B cell (primary cell): ENCODE measurements at regions not wholly inside any gene's neighbourhood (a gene's known extent, or its start where the extent isn't known, plus 50 kb on each side); places are given as distances from the start of the nearest gene placed in this dataset.

Source experiments
- EZH2 ChIP-seq: IDR thresholded peaks from 2 replicates; pipeline ENCODE4 v1.6.1; 2012; ENCODE audit warnings: borderline replicate concordance, low read depth, mild to moderate bottlenecking, moderate library complexity, low read length; ENCODE audit not compliant: insufficient read depth, poor library complexity, severe bottlenecking
- TF ChIP-seq, protein P1 (sequence below): fragments of 200-600 bp; IDR thresholded peaks from one replicate; pipeline ENCODE4 v1.8.0; 2022; ENCODE audit warnings: antibody characterized with exemption, mild to moderate bottlenecking

DNA sequence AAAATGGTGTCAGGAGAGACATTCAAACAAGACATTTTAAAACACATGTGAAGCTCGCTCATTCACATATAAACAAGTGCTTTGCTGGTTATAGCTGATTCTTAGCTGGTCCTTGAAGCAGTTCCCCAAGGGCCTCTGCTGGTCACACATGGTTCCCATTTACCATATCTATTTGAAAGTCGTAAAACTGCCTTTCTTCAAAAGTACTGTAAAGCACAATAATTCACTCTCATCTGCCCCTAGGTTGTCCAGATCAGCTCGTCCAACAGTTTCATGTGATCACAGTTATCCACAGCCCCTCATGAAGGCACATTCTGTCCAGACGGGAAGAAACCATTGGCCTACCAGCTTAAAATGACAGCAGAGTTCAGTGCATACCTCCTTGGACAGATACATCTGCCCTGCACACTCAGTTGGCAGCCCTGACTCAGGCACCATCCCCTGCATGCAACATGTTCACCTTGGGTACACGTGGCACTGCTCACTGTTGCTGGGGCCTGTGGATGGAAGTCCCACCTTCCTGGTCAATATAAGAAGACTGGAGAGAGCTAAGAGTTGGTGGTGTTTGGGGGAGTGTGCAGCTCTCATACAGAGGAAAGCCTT, 108.0 kb upstream of the HAAO start:
- TF ChIP-seq EZH2 = no peak
- TF ChIP-seq, protein P1, sequence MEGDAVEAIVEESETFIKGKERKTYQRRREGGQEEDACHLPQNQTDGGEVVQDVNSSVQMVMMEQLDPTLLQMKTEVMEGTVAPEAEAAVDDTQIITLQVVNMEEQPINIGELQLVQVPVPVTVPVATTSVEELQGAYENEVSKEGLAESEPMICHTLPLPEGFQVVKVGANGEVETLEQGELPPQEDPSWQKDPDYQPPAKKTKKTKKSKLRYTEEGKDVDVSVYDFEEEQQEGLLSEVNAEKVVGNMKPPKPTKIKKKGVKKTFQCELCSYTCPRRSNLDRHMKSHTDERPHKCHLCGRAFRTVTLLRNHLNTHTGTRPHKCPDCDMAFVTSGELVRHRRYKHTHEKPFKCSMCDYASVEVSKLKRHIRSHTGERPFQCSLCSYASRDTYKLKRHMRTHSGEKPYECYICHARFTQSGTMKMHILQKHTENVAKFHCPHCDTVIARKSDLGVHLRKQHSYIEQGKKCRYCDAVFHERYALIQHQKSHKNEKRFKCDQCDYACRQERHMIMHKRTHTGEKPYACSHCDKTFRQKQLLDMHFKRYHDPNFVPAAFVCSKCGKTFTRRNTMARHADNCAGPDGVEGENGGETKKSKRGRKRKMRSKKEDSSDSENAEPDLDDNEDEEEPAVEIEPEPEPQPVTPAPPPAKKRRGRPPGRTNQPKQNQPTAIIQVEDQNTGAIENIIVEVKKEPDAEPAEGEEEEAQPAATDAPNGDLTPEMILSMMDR = no peak
